Loucy (cell line): ENCODE measurements at regions not wholly inside any gene's neighbourhood (a gene's known extent, or its start where the extent isn't known, plus 50 kb on each side); places are given as distances from the start of the nearest gene placed in this dataset.

Source experiments
- H2AFZ ChIP-seq: fragments of 200-600 bp; sonication (generic); 2 replicates; pipeline ENCODE4 v1.6.0; 2016; ENCODE audit warnings: antibody characterized with exemption, mild to moderate bottlenecking, low read length, moderate library complexity
- H3F3A ChIP-seq: fragments of 200-600 bp; 2 replicates; pipeline ENCODE4 v1.6.0; 2016; ENCODE audit warnings: antibody characterized with exemption, low read depth, mild to moderate bottlenecking
- H3K27me3 ChIP-seq: fragments of 200-600 bp; sonication (generic); 2 replicates; pipeline ENCODE4 v1.6.1; 2014; ENCODE audit warnings: low read length, mild to moderate bottlenecking; ENCODE audit not compliant: insufficient read depth, poor library complexity, severe bottlenecking
- H3K36me3 ChIP-seq: fragments of 200-600 bp; sonication (generic); 2 replicates; pipeline ENCODE4 v1.6.1; 2016; ENCODE audit warnings: low read length; ENCODE audit not compliant: insufficient read depth
- H3K4me1 ChIP-seq: fragments of 200-600 bp; sonication (generic); 2 replicates; pipeline ENCODE4 v1.5.1; 2014; ENCODE audit warnings: low read length, mild to moderate bottlenecking; ENCODE audit not compliant: insufficient read depth, poor library complexity, severe bottlenecking
- H3K4me2 ChIP-seq: fragments of 200-600 bp; sonication (generic); 2 replicates; pipeline ENCODE4 v1.6.0; 2014; ENCODE audit warnings: antibody characterized with exemption, low read length, low read depth, mild to moderate bottlenecking; ENCODE audit not compliant: poor library complexity, severe bottlenecking
- H3K4me3 ChIP-seq: fragments of 200-600 bp; sonication (generic); 2 replicates; pipeline ENCODE4 v1.5.1; 2014; ENCODE audit warnings: low read length, mild to moderate bottlenecking, mixed read lengths; ENCODE audit not compliant: poor library complexity, severe bottlenecking
- H3K79me2 ChIP-seq: fragments of 200-600 bp; sonication (generic); 2 replicates; pipeline ENCODE4 v1.6.1; 2014; ENCODE audit warnings: low read length; ENCODE audit not compliant: insufficient read depth
- H3K9ac ChIP-seq: fragments of 200-600 bp; sonication (generic); 2 replicates; pipeline ENCODE4 v1.6.0; 2014; ENCODE audit warnings: mild to moderate bottlenecking, low read depth, low read length, moderate library complexity; ENCODE audit not compliant: poor library complexity, severe bottlenecking
- H3K9me2 ChIP-seq: fragments of 200-600 bp; sonication (generic); replicated peaks from 2 replicates; pipeline ENCODE4 v1.6.1; 2016; ENCODE audit warnings: low read depth, low read length, mixed read lengths
- H3K9me3 ChIP-seq: fragments of 200-600 bp; sonication (generic); 2 replicates; pipeline ENCODE4 v1.6.1; 2014; ENCODE audit warnings: mild to moderate bottlenecking, antibody characterized with exemption, low read length, low read depth; ENCODE audit not compliant: insufficient read depth
- H4K20me1 ChIP-seq: fragments of 200-600 bp; sonication (generic); 2 replicates; pipeline ENCODE4 v1.6.0; 2014; ENCODE audit warnings: antibody characterized with exemption, low read length, mild to moderate bottlenecking; ENCODE audit not compliant: insufficient read depth, poor library complexity, severe bottlenecking
- CTCF ChIP-seq: fragments of 200-600 bp; sonication (generic); conservative IDR thresholded peaks from 2 replicates; pipeline ENCODE4 v1.5.1; 2014; ENCODE audit warnings: mild to moderate bottlenecking, antibody characterized with exemption, low read length
- EZH2phosphoT487 ChIP-seq: fragments of 200-600 bp; IDR thresholded peaks from 2 replicates; pipeline ENCODE4 v1.6.1; 2018; ENCODE audit warnings: antibody characterized with exemption, mild to moderate bottlenecking, moderate library complexity, borderline replicate concordance

GRCh38 chr5:67816456-67816855 lies 399.1 kb upstream of the PIK3R1 start:
- Histone ChIP-seq H3K9me3 (no peaks in the 10 kb centered on the region), H3K9ac (no peak overlapping the region), H3K27me3 (no peaks in the 10 kb centered on the region), H3K4me3 (no peak overlapping the region), H3K4me1 (peaks cover 10% of the 10 kb centered on the region), H3K36me3 (no peaks in the 10 kb centered on the region), H4K20me1 (no peaks in the 10 kb centered on the region), H3K4me2 (no peak overlapping the region), H2AFZ (no peak overlapping the region), H3K79me2 (no peaks in the 10 kb centered on the region), H3F3A (no peaks in the 10 kb centered on the region), H3K9me2 (no peaks in the 10 kb centered on the region)
- TF ChIP-seq EZH2phosphoT487 (no peak), CTCF (no peak)

GRCh38 chr5:67815455-67816391 lies 399.8 kb upstream of the PIK3R1 start:
- peaks cover 10% of the 10 kb centered on the region for H3K4me1 ChIP-seq
- TF ChIP-seq CTCF (no peak), EZH2phosphoT487 (no peak)
- H3K9ac ChIP-seq = no peak overlapping the region
- no peaks in the 10 kb centered on the region for H3K36me3 ChIP-seq
- no peak overlapping the region for H3K4me2 ChIP-seq
- no peaks in the 10 kb centered on the region for H3K9me3 ChIP-seq
- H2AFZ ChIP-seq = peak overlapping the region; percentile 65
- H3K4me3 ChIP-seq = no peak overlapping the region
- H3K9me2 ChIP-seq = no peaks in the 10 kb centered on the region
- H3K79me2 ChIP-seq = no peaks in the 10 kb centered on the region
- no peaks in the 10 kb centered on the region for H3F3A ChIP-seq
- no peaks in the 10 kb centered on the region for H3K27me3 ChIP-seq
- no peaks in the 10 kb centered on the region for H4K20me1 ChIP-seq

GRCh38 chr5:67814569-67815311 lies 400.8 kb upstream of the PIK3R1 start:
- Histone ChIP-seq H2AFZ (peak overlapping the region; percentile 65), H3K9me3 (no peaks in the 10 kb centered on the region), H3K4me3 (no peak overlapping the region), H3K79me2 (no peaks in the 10 kb centered on the region), H3K4me1 (peaks cover 16% of the 10 kb centered on the region), H4K20me1 (no peaks in the 10 kb centered on the region), H3K4me2 (peak overlapping the region; percentile 14), H3K9ac (no peak overlapping the region), H3F3A (no peaks in the 10 kb centered on the region), H3K36me3 (no peaks in the 10 kb centered on the region), H3K9me2 (no peaks in the 10 kb centered on the region), H3K27me3 (no peaks in the 10 kb centered on the region)
- no peak for TF ChIP-seq CTCF
- no peak for TF ChIP-seq EZH2phosphoT487
